LNCaP clone FGC (cell line): ENCODE measurements at regions not wholly inside any gene's neighbourhood (a gene's known extent, or its start where the extent isn't known, plus 50 kb on each side); places are given as distances from the start of the nearest gene placed in this dataset.

ENCODE experiments used
- DNase-seq: peaks from one replicate; pipeline ENCODE4 v3.0.0-alpha.2; 2011; ENCODE audit warnings: low read depth
- H3K4me3 ChIP-seq: 2 replicates; pipeline ENCODE4 v1.5.1; 2011; ENCODE audit warnings: mild to moderate bottlenecking, low read depth, low read length, control low read depth
- TF ChIP-seq, protein P1 (sequence below): IDR thresholded peaks from 2 replicates; pipeline ENCODE4 v1.5.1; 2012; ENCODE audit warnings: mild to moderate bottlenecking; ENCODE audit not compliant: control insufficient read depth, insufficient read depth; ENCODE audit errors: extremely low read depth

DNA sequence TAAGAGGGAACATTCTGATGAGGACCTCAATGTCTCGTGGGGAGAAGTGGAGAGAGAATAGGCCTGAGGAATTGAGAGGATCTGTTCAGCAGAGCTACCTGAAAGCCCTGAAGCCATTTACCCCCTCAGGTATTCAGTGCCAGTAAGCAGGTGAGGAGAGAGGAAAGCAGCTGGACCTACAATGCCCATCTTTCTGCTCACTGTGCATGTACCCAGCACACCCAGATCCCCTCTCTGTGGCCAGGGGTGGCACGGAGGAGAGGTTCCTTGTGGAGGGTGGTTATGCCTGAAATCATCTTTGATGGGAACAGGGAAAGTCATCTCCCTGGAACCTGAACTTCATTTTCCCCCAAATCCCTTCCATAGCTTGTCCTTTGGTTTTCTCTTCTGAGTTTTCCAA is 277.8 kb upstream of the B3GAT1 start:
- no peak for DNase-seq
- TF ChIP-seq, protein P1, sequence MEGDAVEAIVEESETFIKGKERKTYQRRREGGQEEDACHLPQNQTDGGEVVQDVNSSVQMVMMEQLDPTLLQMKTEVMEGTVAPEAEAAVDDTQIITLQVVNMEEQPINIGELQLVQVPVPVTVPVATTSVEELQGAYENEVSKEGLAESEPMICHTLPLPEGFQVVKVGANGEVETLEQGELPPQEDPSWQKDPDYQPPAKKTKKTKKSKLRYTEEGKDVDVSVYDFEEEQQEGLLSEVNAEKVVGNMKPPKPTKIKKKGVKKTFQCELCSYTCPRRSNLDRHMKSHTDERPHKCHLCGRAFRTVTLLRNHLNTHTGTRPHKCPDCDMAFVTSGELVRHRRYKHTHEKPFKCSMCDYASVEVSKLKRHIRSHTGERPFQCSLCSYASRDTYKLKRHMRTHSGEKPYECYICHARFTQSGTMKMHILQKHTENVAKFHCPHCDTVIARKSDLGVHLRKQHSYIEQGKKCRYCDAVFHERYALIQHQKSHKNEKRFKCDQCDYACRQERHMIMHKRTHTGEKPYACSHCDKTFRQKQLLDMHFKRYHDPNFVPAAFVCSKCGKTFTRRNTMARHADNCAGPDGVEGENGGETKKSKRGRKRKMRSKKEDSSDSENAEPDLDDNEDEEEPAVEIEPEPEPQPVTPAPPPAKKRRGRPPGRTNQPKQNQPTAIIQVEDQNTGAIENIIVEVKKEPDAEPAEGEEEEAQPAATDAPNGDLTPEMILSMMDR, result no peak
- H3K4me3 ChIP-seq, result no peak overlapping the region

DNA sequence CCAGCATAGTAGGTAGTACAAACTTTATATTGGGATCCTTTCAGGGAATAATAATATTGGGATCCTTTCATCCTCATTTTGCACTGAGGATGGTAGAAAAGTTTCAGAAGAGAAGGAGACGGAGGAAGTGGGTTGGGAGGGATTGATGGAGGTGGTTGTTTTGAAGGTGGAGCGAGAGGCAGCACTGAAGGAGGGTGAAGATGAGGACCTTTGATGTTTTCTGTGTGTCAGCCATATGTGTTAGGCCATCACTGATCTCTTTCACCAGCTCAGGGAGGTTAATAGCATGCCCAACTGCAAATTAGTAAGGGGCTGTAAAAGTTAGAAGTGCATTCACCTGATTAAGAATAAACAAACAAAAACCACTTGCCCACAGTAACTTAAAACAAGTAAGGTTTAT is 275.5 kb upstream of the B3GAT1 start:
- TF ChIP-seq, protein P1, result no peak
- DNase-seq, result no peak
- H3K4me3 ChIP-seq, result no peak overlapping the region

DNA sequence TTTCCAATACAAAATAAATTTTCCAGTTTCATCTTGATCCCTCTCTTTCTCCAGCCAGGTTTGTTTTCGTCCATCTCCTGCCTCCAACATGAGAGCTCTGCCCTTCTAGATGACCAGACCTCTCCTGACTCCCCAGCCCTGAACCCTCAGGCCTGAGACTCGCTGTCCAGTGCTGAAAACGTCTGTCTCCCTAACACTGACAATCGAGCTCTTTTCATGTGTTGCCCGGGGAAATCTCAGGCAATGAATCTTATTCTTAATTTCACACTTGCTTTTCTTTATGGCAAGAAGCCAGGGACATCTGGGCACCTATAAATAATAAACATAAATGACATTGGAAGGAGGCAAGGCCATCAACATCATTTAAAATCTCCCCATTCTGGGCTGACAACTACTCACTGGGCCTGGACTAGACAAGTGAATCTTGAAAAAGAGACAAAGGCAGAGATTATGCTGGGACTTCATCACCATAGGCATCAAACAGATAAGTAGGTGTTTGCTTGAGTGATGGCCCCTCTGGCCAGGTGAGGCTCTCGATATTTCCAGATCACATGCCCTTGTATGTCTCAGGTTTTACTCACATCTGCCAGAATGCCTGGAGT is 274.5 kb upstream of the B3GAT1 start:
- no peak overlapping the region for H3K4me3 ChIP-seq
- no peak for DNase-seq
- TF ChIP-seq, protein P1, result no peak

DNA sequence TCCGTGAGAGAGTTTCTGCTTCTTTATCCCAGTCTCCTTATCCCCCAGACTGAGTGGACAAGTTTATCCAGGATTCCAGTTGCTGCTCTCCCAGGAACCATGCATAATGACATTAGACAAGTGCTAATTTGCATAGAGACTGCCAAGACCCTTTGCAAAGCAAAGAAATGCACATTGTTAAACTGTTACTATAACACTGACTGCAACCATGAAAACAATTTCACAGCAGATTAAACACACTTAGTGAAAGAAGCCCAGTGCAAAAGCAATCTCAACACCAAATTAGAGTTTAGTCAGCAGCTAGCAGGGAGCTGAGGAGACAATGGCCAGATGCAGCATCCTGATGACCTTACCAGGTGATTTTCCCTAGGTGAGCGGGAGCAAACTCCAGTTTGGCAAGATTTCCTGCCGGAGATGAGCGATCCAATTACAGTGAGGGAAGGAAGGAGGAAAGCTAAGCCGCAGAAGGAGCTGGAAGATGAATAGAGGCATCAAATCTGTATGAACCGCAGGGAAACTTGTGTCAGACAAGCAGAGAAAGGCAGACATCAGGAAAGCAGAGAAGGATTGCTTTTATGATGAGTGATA is 273.8 kb upstream of the B3GAT1 start:
- no peak overlapping the region for H3K4me3 ChIP-seq
- TF ChIP-seq, protein P1, result no peak
- DNase-seq, result no peak

DNA sequence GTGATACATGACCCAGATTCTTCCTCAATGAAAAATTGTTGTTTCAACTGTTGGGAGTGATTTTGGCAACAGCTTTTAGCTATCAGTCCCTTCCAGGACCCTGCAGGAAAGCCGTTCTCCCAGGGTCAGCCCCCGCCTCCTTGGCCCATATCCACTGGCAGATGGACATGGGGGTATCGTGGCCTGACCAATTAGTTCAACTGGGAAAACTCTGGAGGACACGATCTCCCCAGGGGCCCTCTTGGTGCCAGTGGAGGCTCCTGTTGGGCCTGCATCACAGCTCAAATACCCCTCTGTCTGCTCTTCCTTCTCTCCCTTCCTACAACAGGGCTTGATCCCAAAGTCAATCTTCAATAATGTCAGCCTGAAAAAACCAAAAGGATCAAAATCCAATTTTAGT is 272.5 kb upstream of the B3GAT1 start:
- TF ChIP-seq, protein P1, result no peak
- H3K4me3 ChIP-seq, result no peak overlapping the region
- DNase-seq, result no peak

DNA sequence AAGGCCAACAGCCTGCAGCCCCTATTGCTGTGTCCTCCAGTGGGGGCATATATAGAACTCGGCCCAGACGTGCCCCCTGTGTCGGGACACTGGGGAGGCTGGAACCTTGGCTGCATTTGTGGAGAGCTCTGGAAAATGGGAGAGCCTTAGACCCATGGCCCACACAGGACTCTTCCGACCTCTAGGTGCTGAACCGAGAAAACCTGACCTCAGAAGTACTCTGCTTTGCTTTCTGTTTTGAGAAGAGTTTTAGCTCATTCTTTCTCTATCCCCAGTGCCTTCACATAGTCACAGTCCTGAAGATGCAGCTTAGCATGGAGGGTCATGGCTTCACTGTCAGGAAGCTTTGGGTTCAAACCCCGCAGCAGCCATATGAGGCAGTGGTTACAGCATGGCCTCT is 271.8 kb upstream of the B3GAT1 start:
- DNase-seq, result no peak
- TF ChIP-seq, protein P1, result no peak
- no peak overlapping the region for H3K4me3 ChIP-seq

DNA sequence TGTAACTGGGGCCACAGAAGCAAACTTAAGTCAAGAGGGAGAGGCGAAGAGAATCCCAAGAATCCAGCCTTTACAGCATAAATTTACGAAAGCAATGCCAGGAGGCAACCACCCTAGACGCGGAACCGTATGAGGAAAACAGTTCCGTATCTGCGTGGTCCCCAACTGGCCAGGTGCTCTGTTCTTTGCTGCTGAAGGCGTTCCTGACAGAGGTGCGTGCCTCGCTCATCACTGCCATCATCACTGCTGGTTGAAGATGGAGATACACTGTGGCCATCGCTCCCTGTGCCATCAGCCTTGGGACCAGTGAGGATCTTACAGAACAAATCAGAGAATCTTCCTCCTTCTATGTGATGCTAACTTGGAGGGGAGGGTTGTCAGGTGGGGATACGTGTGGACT is 270.5 kb upstream of the B3GAT1 start:
- TF ChIP-seq, protein P1, result no peak
- DNase-seq, result no peak
- H3K4me3 ChIP-seq, result no peak overlapping the region
